Memory B cell (primary cell): ENCODE measurements at regions not wholly inside any gene's neighbourhood (a gene's known extent, or its start where the extent isn't known, plus 50 kb on each side); places are given as distances from the start of the nearest gene placed in this dataset.

ENCODE experiments used
- ATAC-seq: fragments of 150-1000 bp; cut with Tn5 transposase; 2 replicates; pipeline ENCODE4 v1.10.0; 2021; ENCODE audit warnings: low read depth, mild to moderate bottlenecking, moderate library complexity
- DNase-seq, 2 donors: peaks; one replicate each; pipeline ENCODE4 v3.0.0; 2022; ENCODE audit warnings: low spot score in 2 of 2
- H3K27ac Mint-ChIP-seq: one replicate; pipeline ENCODE4 v1.8.0; 2022; ENCODE audit warnings: mild to moderate bottlenecking, moderate library complexity, mixed read lengths
- H3K27me3 Mint-ChIP-seq: one replicate; pipeline ENCODE4 v1.8.0; 2022; ENCODE audit warnings: mixed read lengths
- H3K36me3 Mint-ChIP-seq: one replicate; pipeline ENCODE4 v1.8.0; 2022; ENCODE audit warnings: mild to moderate bottlenecking, mixed read lengths
- H3K4me1 Mint-ChIP-seq: one replicate; pipeline ENCODE4 v1.8.0; 2022; ENCODE audit warnings: mixed read lengths
- H3K4me3 Mint-ChIP-seq: one replicate; pipeline ENCODE4 v1.8.0; 2022; ENCODE audit warnings: mild to moderate bottlenecking, moderate library complexity, mixed read lengths
- H3K9me3 Mint-ChIP-seq: one replicate; pipeline ENCODE4 v1.8.0; 2022; ENCODE audit warnings: mixed read lengths

GRCh38 chr11:92697461-92698312 lies 271.8 kb upstream of the MTNR1B start:
- DNase-seq, result no peak
- Mint-ChIP-seq H3K4me3 (no peak overlapping the region), H3K27ac (no peak overlapping the region), H3K4me1 (no peaks in the 10 kb centered on the region), H3K9me3 (peaks cover 3% of the 10 kb centered on the region), H3K36me3 (no peaks in the 10 kb centered on the region), H3K27me3 (no peaks in the 10 kb centered on the region)
- no peak for ATAC-seq

GRCh38 chr11:92698742-92699141 lies 270.7 kb upstream of the MTNR1B start:
- H3K27ac Mint-ChIP-seq, result no peak overlapping the region
- H3K36me3 Mint-ChIP-seq, result no peaks in the 10 kb centered on the region
- no peak for DNase-seq
- peaks cover 3% of the 10 kb centered on the region for H3K9me3 Mint-ChIP-seq
- no peak for ATAC-seq
- no peaks in the 10 kb centered on the region for H3K27me3 Mint-ChIP-seq
- H3K4me3 Mint-ChIP-seq, result no peak overlapping the region
- no peaks in the 10 kb centered on the region for H3K4me1 Mint-ChIP-seq

- no peak for DNase-seq
- H3K4me1 Mint-ChIP-seq, result no peaks in the 10 kb centered on the region
Observed at GRCh38 chr11:92702037-92702804, 267.2 kb upstream of the MTNR1B start.

GRCh38 chr11:92702805-92703448 lies 266.5 kb upstream of the MTNR1B start:
- Mint-ChIP-seq H3K36me3 (no peaks in the 10 kb centered on the region), H3K9me3 (peaks cover 5% of the 10 kb centered on the region), H3K27me3 (no peaks in the 10 kb centered on the region), H3K4me1 (no peaks in the 10 kb centered on the region), H3K4me3 (no peak overlapping the region), H3K27ac (no peak overlapping the region)
- ATAC-seq (no peak), DNase-seq (no peak)

More at GRCh38 chr11:92702037-92702804, 267.2 kb upstream of the MTNR1B start:
- H3K4me3 Mint-ChIP-seq, result no peak overlapping the region
- no peak for ATAC-seq
- H3K36me3 Mint-ChIP-seq, result no peaks in the 10 kb centered on the region
- H3K9me3 Mint-ChIP-seq, result peaks cover 6% of the 10 kb centered on the region
- no peak overlapping the region for H3K27ac Mint-ChIP-seq
- no peaks in the 10 kb centered on the region for H3K27me3 Mint-ChIP-seq

- H3K4me3 Mint-ChIP-seq, result no peak overlapping the region
- H3K27ac Mint-ChIP-seq, result no peak overlapping the region
- H3K9me3 Mint-ChIP-seq, result peaks cover 5% of the 10 kb centered on the region
- no peaks in the 10 kb centered on the region for H3K27me3 Mint-ChIP-seq
- H3K4me1 Mint-ChIP-seq, result no peaks in the 10 kb centered on the region
- DNase-seq, result no peak
- no peaks in the 10 kb centered on the region for H3K36me3 Mint-ChIP-seq
- ATAC-seq, result no peak
Observed at GRCh38 chr11:92703449-92703830, 266.0 kb upstream of the MTNR1B start.

GRCh38 chr11:92707173-92707619 lies 262.3 kb upstream of the MTNR1B start:
- H3K4me1 Mint-ChIP-seq, result no peaks in the 10 kb centered on the region

GRCh38 chr11:92707665-92708064 lies 261.8 kb upstream of the MTNR1B start:
- H3K9me3 Mint-ChIP-seq, result peaks cover 3% of the 10 kb centered on the region
- H3K4me1 Mint-ChIP-seq, result no peaks in the 10 kb centered on the region
- no peak overlapping the region for H3K27ac Mint-ChIP-seq
- no peaks in the 10 kb centered on the region for H3K36me3 Mint-ChIP-seq
- ATAC-seq (no peak), DNase-seq (no peak)
- H3K4me3 Mint-ChIP-seq, result no peak overlapping the region
- no peaks in the 10 kb centered on the region for H3K27me3 Mint-ChIP-seq

More at GRCh38 chr11:92707173-92707619, 262.3 kb upstream of the MTNR1B start:
- Mint-ChIP-seq H3K4me3 (no peak overlapping the region), H3K27ac (no peak overlapping the region), H3K9me3 (peaks cover 3% of the 10 kb centered on the region), H3K27me3 (no peaks in the 10 kb centered on the region), H3K36me3 (no peaks in the 10 kb centered on the region)
- ATAC-seq, result no peak
- no peak for DNase-seq

GRCh38 chr11:92709329-92709728 lies 260.1 kb upstream of the MTNR1B start:
- H3K4me1 Mint-ChIP-seq, result no peaks in the 10 kb centered on the region

GRCh38 chr11:92711926-92712325 lies 257.5 kb upstream of the MTNR1B start:
- DNase-seq, result no peak
- H3K9me3 Mint-ChIP-seq, result peaks cover 5% of the 10 kb centered on the region
- no peak overlapping the region for H3K27ac Mint-ChIP-seq
- H3K36me3 Mint-ChIP-seq, result no peaks in the 10 kb centered on the region
- H3K27me3 Mint-ChIP-seq, result no peaks in the 10 kb centered on the region
- H3K4me1 Mint-ChIP-seq, result no peaks in the 10 kb centered on the region
- H3K4me3 Mint-ChIP-seq, result no peak overlapping the region
- ATAC-seq, result no peak

More at GRCh38 chr11:92709329-92709728, 260.1 kb upstream of the MTNR1B start:
- Mint-ChIP-seq H3K9me3 (peaks cover 3% of the 10 kb centered on the region), H3K4me3 (no peak overlapping the region), H3K27ac (no peak overlapping the region), H3K27me3 (no peaks in the 10 kb centered on the region), H3K36me3 (no peaks in the 10 kb centered on the region)
- DNase-seq (no peak), ATAC-seq (no peak)

GRCh38 chr11:92714111-92714510 lies 255.3 kb upstream of the MTNR1B start:
- H3K4me1 Mint-ChIP-seq, result no peaks in the 10 kb centered on the region
- no peaks in the 10 kb centered on the region for H3K27me3 Mint-ChIP-seq
- H3K9me3 Mint-ChIP-seq, result peaks cover 5% of the 10 kb centered on the region
- DNase-seq (no peak), ATAC-seq (no peak)
- no peak overlapping the region for H3K27ac Mint-ChIP-seq
- H3K4me3 Mint-ChIP-seq, result no peak overlapping the region
- no peaks in the 10 kb centered on the region for H3K36me3 Mint-ChIP-seq

GRCh38 chr11:92717240-92717639 lies 252.2 kb upstream of the MTNR1B start:
- Mint-ChIP-seq H3K27ac (no peak overlapping the region), H3K4me3 (no peak overlapping the region), H3K4me1 (no peaks in the 10 kb centered on the region), H3K9me3 (peaks cover 6% of the 10 kb centered on the region), H3K27me3 (no peaks in the 10 kb centered on the region), H3K36me3 (no peaks in the 10 kb centered on the region)
- DNase-seq, result no peak
- no peak for ATAC-seq

GRCh38 chr11:92720385-92720784 lies 249.1 kb upstream of the MTNR1B start:
- no peak for DNase-seq
- Mint-ChIP-seq H3K4me1 (no peaks in the 10 kb centered on the region), H3K36me3 (no peaks in the 10 kb centered on the region), H3K27ac (no peak overlapping the region), H3K4me3 (no peak overlapping the region), H3K9me3 (peaks cover 9% of the 10 kb centered on the region), H3K27me3 (no peaks in the 10 kb centered on the region)
- no peak for ATAC-seq

GRCh38 chr11:92725352-92725751 lies 244.1 kb upstream of the MTNR1B start:
- no peaks in the 10 kb centered on the region for H3K36me3 Mint-ChIP-seq
- no peak for ATAC-seq
- no peak overlapping the region for H3K27ac Mint-ChIP-seq
- no peak overlapping the region for H3K4me3 Mint-ChIP-seq
- no peaks in the 10 kb centered on the region for H3K4me1 Mint-ChIP-seq
- H3K27me3 Mint-ChIP-seq, result no peaks in the 10 kb centered on the region
- peaks cover 4% of the 10 kb centered on the region for H3K9me3 Mint-ChIP-seq
- DNase-seq, result no peak

- Mint-ChIP-seq H3K4me3 (no peak overlapping the region), H3K27me3 (no peaks in the 10 kb centered on the region), H3K27ac (no peak overlapping the region), H3K9me3 (peaks cover 3% of the 10 kb centered on the region), H3K36me3 (no peaks in the 10 kb centered on the region), H3K4me1 (no peaks in the 10 kb centered on the region)
- DNase-seq (no peak), ATAC-seq (no peak)
Observed at GRCh38 chr11:92727123-92727522, 242.3 kb upstream of the MTNR1B start.
